Right ventricle myocardium inferior (tissue), 1 donor: ENCODE measurements at regions not wholly inside any gene's neighbourhood (a gene's known extent, or its start where the extent isn't known, plus 50 kb on each side); places are given as distances from the start of the nearest gene placed in this dataset.
"Not testable (repeated sequence)": the region's sequence is repeated elsewhere in the genome, so short reads cannot be mapped to it uniquely, and the experiment has no call there.

Source experiments
- ATAC-seq: fragments of 200-7000 bp; cut with Tn5 transposase; one replicate; pipeline ENCODE4 v1.9.1; 2020; ENCODE audit warnings: mild to moderate bottlenecking, moderate library complexity
- DNase-seq: peaks from one replicate; pipeline ENCODE4 v3.0.0; 2021; ENCODE audit errors: missing footprints
- intact Hi-C: fragments of 100-400 bp; cut with DNase I; formaldehyde crosslinking; loops from one replicate; pipeline ENCODE4 v1.11.0; 2022
- donor health status: DM: no; HTN: yes; CAD: no; lungs with severe emphysema.

DNA sequence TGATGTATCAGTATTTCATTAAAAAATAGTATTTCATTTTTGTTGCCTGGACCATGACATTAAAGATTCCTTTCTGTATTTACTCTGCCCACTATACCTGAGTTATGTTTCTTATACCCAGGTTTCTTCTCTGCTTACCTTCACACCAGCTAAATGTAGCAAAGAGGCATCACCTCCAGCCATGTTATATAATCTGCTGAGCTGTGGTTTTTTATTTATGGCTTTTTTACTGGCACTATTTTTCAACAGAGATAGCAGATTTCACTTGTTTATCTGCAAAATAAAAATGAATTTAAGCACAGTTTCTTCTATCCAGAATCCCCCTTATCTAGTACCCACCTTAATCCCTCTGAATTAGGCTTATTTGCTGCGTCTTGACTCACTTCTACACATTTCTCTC, 979.0 kb upstream of the MAN1A1 start:
- intact Hi-C loops, result no loop called here
- ATAC-seq, result no peak
- no peak for DNase-seq

DNA sequence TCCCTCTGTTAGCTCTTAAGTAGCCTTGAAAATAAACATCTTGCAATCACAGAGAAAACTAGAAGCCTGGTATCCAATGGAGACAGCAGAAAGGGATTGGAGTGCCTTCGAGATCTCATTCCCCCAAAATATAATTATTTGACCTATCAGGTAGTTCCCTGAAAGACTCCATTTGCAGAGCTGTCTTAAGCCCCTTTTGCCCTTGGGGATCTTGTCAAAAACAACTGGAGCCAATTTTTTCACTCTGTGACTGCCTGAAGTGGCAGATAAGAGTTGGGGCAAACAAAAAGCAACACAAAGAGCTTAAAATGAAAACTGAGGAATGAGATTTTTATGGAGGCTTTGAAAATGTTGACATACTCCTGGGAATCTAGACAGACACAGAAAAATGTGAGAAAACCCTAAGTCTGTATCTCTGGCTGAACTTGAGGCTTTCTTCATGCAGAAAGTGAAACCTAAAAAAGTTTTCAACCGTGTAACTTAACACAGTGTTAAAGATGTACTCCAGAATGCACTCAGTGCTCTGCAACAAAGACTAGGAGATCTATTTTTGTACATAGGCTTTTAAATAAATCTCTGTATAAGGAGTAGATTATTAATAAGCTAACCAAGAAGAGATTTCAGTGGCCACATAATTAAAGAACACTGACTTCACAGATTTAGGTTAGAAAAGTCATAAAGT, 971.1 kb upstream of the MAN1A1 start:
- intact Hi-C loops, result no loop called here
- ATAC-seq (no peak), DNase-seq (no peak)

DNA sequence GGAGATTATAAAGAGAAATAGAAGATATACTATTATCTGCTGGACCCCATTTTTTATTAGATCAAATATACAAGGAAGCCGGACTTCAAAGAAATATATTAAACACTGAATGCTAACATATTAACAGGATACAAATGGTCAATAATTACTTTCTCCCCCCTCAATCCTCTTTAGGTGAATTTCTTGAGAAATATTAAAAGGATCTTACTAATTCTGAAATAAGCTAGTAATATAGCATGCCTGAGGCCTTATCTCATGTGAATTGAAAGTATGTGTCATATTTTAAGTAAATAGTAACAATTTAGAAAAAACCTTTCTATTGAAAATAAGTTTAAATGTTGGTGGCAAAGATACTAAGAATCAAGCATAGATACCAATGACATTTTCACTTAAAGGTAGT, 954.7 kb upstream of the MAN1A1 start:
- intact Hi-C loops, result no loop called here
- ATAC-seq (no peak), DNase-seq (no peak)

DNA sequence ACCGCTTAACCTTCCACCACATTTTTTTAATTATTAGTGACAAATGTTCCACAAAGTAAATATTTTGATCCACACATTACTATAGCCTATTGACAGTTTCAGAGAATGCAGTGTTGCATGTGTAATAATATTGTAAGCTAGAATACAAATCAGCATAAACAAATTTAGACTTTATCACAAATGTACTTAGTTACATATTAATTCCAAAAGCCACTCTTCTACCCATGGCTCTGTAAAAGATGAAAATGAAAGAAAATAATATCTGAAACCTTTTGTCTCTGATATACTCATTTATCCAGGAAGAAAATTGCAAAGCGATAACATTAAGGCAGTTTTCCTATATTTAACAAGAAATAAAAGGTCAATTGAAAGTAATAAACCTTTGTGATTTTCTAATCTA, 954.0 kb upstream of the MAN1A1 start:
- intact Hi-C loops, result no loop called here
- ATAC-seq, result no peak
- no peak for DNase-seq

DNA sequence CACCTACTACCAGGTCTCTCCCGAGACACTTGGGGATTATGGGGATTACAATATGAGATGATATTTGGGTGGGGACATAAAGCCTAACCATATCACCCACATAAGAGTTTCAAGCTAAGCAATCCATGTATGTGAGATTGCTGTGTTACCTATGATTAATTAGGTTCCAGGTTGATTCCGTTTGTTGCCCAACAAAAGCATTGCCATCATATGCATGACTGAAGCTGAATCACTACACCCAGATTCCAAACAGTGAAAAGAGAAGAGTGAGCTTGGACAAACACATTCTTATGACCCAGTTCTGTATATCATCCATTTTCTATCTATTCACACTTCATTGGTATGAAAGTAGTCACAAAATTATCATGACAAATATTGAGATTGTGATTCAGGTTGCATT, 952.5 kb upstream of the MAN1A1 start:
- DNase-seq (no peak), ATAC-seq (no peak)
- intact Hi-C loops, result no loop called here

DNA sequence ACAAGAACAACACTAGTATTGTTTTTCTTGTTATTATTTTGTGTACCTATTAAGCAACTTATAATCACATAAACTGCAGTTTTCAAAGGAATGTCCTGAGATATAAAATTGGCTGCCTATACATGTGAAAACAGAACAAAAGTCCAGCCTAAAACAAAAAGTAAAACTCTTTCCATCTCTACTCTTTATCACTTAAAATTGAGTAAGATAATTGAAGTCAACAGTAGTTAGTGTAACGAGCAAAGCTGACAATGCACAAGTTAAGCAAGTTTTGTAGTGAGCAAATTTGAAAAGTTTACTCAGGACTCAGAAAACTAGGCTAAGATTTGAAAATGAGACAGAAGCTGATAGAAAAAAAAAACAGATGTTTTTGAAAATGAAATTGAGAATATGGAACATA, 941.4 kb upstream of the MAN1A1 start:
- intact Hi-C loops, result no loop called here
- ATAC-seq (no peak), DNase-seq (no peak)

DNA sequence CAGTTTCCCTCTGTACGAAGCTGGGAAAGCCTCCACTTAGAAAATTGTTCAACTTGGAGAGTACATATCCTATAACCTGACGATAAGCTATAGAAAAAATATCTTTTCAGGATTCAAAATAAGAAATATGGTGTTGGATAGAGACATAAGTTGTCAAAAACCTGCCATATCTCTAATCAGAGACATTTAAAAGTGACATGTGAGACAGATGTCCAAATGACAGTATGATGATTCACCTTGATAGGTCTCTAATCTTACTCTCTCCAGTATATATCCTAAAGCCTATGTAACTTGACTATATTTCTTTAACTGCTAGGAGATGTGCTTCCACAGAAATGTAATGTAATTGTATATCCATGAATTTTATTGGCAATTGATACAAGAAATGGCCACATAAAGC, 932.4 kb upstream of the MAN1A1 start:
- intact Hi-C loops, result no loop called here
- DNase-seq (no peak), ATAC-seq (no peak)

- ATAC-seq, result no peak
- no peak for DNase-seq
- intact Hi-C loops, result no loop called here
Measured at GRCh38 chr6:120279466-120280167, 930.1 kb upstream of the MAN1A1 start.

- ATAC-seq (no peak), DNase-seq (no peak)
- intact Hi-C loops, result no loop called here
Measured at GRCh38 chr6:120278689-120279396, 929.3 kb upstream of the MAN1A1 start.

DNA sequence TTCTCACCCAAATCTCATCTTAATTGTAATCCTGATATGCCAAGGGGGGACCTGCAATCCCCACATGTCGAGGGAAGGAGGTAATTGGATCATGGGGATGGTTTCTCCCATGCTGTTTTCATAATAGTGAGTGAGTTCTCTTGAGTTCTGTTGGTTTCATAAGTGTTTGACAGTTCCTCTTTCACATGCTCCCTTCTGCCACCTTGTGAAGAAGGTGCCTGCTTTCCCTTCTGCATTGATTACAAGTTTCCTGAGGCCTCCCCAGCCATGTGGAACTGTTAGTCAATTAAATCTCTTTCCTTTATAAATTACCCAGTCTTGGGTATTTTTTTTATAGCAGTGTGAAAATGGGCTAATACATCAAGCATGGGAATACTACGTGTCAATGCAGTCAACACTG, 925.0 kb upstream of the MAN1A1 start:
- intact Hi-C loops, result no loop called here
- DNase-seq (no peak), ATAC-seq (no peak)

GRCh38 chr6:120273411-120273810, 923.9 kb upstream of the MAN1A1 start:
- DNase-seq (no peak), ATAC-seq (no peak)
- intact Hi-C loops, result no loop called here

DNA sequence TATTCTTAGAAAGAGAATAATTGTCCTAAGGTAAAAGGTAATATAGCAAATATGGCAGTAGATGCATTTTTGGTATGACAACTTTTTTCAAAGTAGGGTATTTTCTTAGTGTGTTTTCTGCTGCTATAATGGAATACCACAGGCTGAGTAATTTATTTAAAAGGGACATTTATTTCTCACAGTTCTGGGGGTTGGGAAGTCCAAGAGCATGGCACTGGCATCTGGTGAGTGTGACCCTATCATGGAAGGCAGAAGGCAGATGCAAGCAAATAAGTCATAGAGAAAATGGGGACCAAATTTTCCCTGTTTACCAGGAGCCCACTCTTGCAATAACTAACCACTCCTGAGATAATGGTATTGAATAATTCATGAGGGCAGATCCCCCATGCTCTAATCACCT, 922.5 kb upstream of the MAN1A1 start:
- ATAC-seq (no peak), DNase-seq (no peak)
- intact Hi-C loops, result no loop called here

DNA sequence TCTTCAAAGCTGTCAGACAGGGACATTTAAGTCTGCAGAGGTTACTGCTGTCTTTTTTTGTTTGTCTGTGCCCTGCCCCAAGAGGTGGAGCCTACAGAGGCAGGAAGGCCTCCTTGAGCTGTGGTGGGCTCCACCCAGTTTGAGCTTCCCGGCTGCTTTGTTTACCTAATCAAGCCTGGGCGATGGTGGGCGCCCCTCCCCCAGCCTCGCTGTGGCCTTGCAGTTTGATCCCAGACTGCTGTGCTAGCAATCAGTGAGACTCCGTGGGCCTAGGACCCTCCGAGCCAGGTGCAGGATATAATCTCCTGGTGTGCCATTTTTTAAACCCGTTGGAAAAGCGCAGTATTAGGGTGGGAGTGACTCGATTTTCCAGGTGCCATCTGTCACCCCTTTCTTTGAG, 918.7 kb upstream of the MAN1A1 start:
- ATAC-seq, intact Hi-C loops, DNase-seq: not testable (repeated sequence)

DNA sequence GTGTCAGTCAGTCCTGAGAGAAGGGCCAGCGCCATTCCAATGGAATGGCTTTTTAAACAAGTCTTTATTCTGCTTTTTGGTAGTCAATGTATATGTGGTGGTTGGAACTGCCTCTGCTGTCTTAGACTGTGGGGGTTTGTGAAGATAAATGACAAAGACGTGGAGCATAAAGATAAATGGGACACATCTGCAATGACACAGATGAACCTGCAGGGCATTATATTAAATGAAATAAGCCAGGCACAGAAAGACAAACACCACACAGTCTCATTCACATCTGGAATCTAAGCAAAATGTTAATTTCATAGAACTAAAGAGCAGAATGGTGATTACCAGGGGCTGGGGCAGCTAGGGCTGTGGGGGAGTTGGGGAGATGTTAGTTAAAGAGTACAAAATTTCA, 912.8 kb upstream of the MAN1A1 start:
- no peak for ATAC-seq

DNA sequence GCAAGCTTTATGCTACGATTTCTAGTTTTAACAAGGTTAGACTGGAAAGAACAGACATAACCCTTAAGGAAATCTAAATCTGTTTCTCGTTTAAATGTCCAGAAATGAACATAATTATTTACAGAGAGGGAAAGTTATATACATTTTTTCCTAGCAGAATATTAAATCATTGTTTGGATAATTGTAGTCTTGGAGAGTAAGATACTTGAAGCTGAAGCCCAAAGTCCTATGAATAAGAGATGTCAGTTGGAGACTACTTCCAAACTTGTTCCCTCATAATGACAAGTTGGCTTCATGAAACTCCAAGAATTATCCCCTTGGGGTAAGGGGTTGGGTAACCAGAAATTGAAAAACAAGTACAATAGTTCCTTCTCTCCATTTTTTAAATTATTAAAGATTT, 911.1 kb upstream of the MAN1A1 start:
- intact Hi-C loops, result no loop called here
- DNase-seq (no peak), ATAC-seq (peak; percentile 52)

More for the DNA sequence above, 912.8 kb upstream of the MAN1A1 start:
- intact Hi-C loops, result no loop called here
- DNase-seq, result no peak

DNA sequence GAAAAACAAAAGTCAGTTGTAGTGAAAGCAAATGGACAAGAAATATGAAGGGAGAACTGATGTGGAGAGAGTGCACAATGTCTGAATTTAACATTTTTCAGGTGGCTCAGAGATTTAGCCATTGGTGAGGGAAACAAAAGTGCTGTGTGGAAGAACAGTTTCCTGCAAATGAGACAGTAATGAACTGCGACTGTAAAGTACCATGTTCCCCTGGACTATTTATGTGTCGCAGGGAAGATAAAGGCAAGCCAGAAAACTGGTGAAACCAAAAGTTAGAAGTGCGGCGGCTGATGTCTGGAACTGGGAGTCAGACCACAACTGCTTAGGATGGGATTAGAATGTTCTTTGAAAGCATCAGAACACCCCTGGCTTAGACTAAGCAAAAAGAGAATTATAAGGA, 905.1 kb upstream of the MAN1A1 start:
- no peak for DNase-seq
- intact Hi-C loops, result no loop called here
- ATAC-seq, result no peak

GRCh38 chr6:120248451-120248850, 898.9 kb upstream of the MAN1A1 start:
- intact Hi-C loops, result no loop called here
- no peak for ATAC-seq
- DNase-seq, result no peak

DNA sequence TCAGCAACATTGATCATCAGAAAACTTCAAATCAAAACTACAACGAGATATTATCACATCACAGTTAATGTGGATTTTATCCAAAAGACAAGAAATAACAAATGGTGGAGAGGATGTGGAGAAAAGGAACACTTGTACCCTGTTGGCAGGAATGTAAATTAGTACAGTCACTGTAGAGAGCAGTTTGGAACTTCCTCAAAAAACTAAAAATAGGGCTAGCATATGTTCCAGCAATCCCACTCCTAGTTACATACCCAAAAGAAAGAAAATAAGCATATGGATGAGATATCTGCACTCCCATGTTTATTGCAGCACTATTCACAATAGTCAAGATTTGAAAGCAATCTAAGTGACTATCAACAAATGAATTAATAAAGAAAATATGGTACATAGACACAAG, 887.7 kb upstream of the MAN1A1 start:
- DNase-seq (no peak), ATAC-seq (no peak)
- intact Hi-C loops, result no loop called here

DNA sequence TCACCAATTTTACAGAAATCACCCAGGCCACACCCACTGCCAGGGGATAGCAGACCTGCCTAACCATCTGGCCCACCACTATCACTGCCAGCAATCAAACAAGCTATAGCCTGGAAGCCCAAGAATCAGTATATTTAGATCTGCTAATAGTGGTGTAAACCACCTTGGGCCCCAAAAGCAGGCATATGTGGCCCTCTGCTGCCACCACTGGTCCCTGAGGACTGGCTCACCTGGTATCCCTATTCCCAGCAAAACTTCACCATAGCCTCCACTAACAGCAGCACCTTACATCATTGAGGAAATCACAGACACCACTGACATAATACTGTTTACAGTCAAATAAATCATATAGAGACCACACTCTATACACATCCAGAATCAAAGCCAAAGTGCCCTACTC, 880.4 kb upstream of the MAN1A1 start:
- ATAC-seq (no peak), DNase-seq (no peak)
- intact Hi-C loops, result no loop called here

DNA sequence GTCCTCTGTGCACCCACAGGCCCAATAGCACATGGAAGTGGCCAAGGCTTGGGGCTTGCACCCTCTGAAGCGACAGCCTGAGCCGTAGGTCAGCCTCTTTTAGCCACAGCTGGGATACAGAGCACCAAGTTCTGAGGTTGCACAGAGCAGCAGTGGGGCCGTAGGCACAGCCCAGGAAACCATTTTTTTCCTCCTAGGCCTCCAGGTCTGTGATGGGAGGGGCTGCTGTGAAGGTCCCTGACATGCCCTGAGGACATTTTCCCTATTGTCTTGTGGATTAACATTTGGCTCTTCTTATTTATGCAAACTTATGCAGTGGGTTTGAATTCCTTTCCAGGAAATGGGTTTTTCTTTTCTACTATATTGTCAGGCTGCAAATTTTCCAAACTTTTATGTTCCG, 878.7 kb upstream of the MAN1A1 start:
- DNase-seq (no peak), ATAC-seq (no peak)
- intact Hi-C loops, result no loop called here
